CD14-positive monocyte (primary cell): ENCODE measurements at regions not wholly inside any gene's neighbourhood (a gene's known extent, or its start where the extent isn't known, plus 50 kb on each side); places are given as distances from the start of the nearest gene placed in this dataset.

Experiments used
- DNase-seq, 3 donors: peaks; one replicate each; pipeline ENCODE4 v3.0.0-alpha.2; 2011 to 2022
- H2AFZ ChIP-seq: 2 replicates; pipeline ENCODE4 v1.6.0; 2012; ENCODE audit warnings: mild to moderate bottlenecking, low read depth, low read length, inconsistent platforms; ENCODE audit not compliant: insufficient read depth, poor library complexity, severe bottlenecking
- H3K27ac ChIP-seq, 2 donors: 1 replicate in 1 of 2; 2 replicates in 1 of 2; pipeline ENCODE4 v1.5.1; 2012 to 2013; ENCODE audit warnings: low read length in 2 of 2, control low read depth in 1 of 2, inconsistent platforms in 1 of 2, low read depth in 1 of 2, mild to moderate bottlenecking in 1 of 2
- H3K27me3 ChIP-seq, 2 donors: one replicate each; pipeline versions ENCODE4 v1.6.0 to v1.6.1; 2011 to 2013; ENCODE audit warnings: low read length in 2 of 2; ENCODE audit not compliant: control insufficient read depth in 2 of 2, insufficient read depth in 2 of 2
- H3K36me3 ChIP-seq, 2 donors: replicated peaks in 1 of 2; 1 replicate in 1 of 2; 2 replicates in 1 of 2; pipeline versions ENCODE4 v1.5.1 to v1.6.1; 2012 to 2013; ENCODE audit warnings: low read length in 2 of 2, control low read depth in 1 of 2, inconsistent platforms in 1 of 2, mild to moderate bottlenecking in 1 of 2; ENCODE audit not compliant: insufficient read depth in 2 of 2, control insufficient read depth in 1 of 2
- H3K4me1 ChIP-seq, 2 donors: 1 replicate in 1 of 2; 2 replicates in 1 of 2; pipeline versions ENCODE4 v1.5.1 to v1.6.1; 2012 to 2013; ENCODE audit warnings: low read length in 2 of 2, control low read depth in 1 of 2, inconsistent platforms in 1 of 2, mild to moderate bottlenecking in 1 of 2, moderate library complexity in 1 of 2; ENCODE audit not compliant: insufficient read depth in 2 of 2, control insufficient read depth in 1 of 2
- H3K4me2 ChIP-seq: replicated peaks from 2 replicates; pipeline ENCODE3; 2012; ENCODE audit warnings: low read length, moderate library complexity, mild to moderate bottlenecking; ENCODE audit not compliant: poor library complexity, severe bottlenecking; ENCODE audit errors: extremely low read depth
- H3K4me3 ChIP-seq, 3 experiments: fragments of 200-600 bp in 1 of 3; sonication (generic) in 1 of 3; replicated peaks in 1 of 3; 1 replicate in 2 of 3; 2 replicates in 1 of 3; pipeline ENCODE4 v1.5.1; 2011 to 2013; ENCODE audit warnings: low read length in 3 of 3, mild to moderate bottlenecking in 3 of 3, control low read depth in 2 of 3, low read depth in 2 of 3, inconsistent platforms in 1 of 3, moderate library complexity in 1 of 3
- H3K79me2 ChIP-seq: 2 replicates; pipeline ENCODE4 v1.6.0; 2012; ENCODE audit warnings: mild to moderate bottlenecking, control low read depth, inconsistent platforms, low read length, moderate library complexity; ENCODE audit not compliant: insufficient read depth
- H3K9ac ChIP-seq: 2 replicates; pipeline ENCODE4 v1.6.0; 2017; ENCODE audit warnings: low read length, mild to moderate bottlenecking; ENCODE audit not compliant: insufficient read depth, poor library complexity, severe bottlenecking
- H3K9me3 ChIP-seq, 2 donors: replicated peaks in 1 of 2; 1 replicate in 1 of 2; 2 replicates in 1 of 2; pipeline versions ENCODE4 v1.5.1 to v1.6.1; 2012 to 2013; ENCODE audit warnings: low read length in 2 of 2, control low read depth in 1 of 2; ENCODE audit not compliant: control insufficient read depth in 1 of 2, insufficient read depth in 1 of 2
- H4K20me1 ChIP-seq: 2 replicates; pipeline ENCODE4 v1.6.0; 2012; ENCODE audit warnings: mild to moderate bottlenecking, low read length, control low read depth, moderate library complexity; ENCODE audit not compliant: insufficient read depth
- H3K27ac Mint-ChIP-seq, 7 donors: one replicate each; pipeline ENCODE4 v1.8.0; 2020; ENCODE audit warnings: mild to moderate bottlenecking in 7 of 7, mixed read lengths in 7 of 7, moderate library complexity in 6 of 7, inconsistent platforms in 2 of 7
- H3K27me3 Mint-ChIP-seq, 3 donors: one replicate each; pipeline ENCODE4 v1.8.0; 2021 to 2022; ENCODE audit warnings: low read depth in 3 of 3, mild to moderate bottlenecking in 3 of 3, mixed read lengths in 3 of 3, moderate library complexity in 3 of 3, inconsistent platforms in 1 of 3
- H3K36me3 Mint-ChIP-seq, 2 donors: one replicate each; pipeline ENCODE4 v1.8.0; 2020; ENCODE audit warnings: mixed read lengths in 2 of 2, inconsistent platforms in 1 of 2, mild to moderate bottlenecking in 1 of 2
- H3K4me1 Mint-ChIP-seq: one replicate; pipeline ENCODE4 v1.8.0; 2020; ENCODE audit warnings: mild to moderate bottlenecking, mixed read lengths
- H3K4me3 Mint-ChIP-seq, 2 donors: one replicate each; pipeline ENCODE4 v1.8.0; 2020; ENCODE audit warnings: mild to moderate bottlenecking in 2 of 2, mixed read lengths in 2 of 2, moderate library complexity in 1 of 2
- H3K9me3 Mint-ChIP-seq, 7 donors: one replicate each; pipeline ENCODE4 v1.8.0; 2020 to 2022; ENCODE audit warnings: mixed read lengths in 7 of 7, mild to moderate bottlenecking in 6 of 7, moderate library complexity in 6 of 7, inconsistent platforms in 2 of 7
- CTCF ChIP-seq: fragments of 200-600 bp; IDR thresholded peaks from one replicate; pipeline ENCODE4 v1.8.0; 2022; ENCODE audit warnings: antibody characterized with exemption, mild to moderate bottlenecking
- WGBS: methylation state at CpG from one replicate; pipeline ENCODE4 v1.1.5; 2013; ENCODE audit warnings: missing lambda C conversion rate; ENCODE audit not compliant: insufficient coverage; 5-methylcytosine and 5-hydroxymethylcytosine counted together
- intact Hi-C, 2 donors: fragments of 100-400 bp; cut with micrococcal nuclease; formaldehyde crosslinking; loops; one replicate each; pipeline versions ENCODE4 v1.15.0 to v1.15.1; 2023

DNA sequence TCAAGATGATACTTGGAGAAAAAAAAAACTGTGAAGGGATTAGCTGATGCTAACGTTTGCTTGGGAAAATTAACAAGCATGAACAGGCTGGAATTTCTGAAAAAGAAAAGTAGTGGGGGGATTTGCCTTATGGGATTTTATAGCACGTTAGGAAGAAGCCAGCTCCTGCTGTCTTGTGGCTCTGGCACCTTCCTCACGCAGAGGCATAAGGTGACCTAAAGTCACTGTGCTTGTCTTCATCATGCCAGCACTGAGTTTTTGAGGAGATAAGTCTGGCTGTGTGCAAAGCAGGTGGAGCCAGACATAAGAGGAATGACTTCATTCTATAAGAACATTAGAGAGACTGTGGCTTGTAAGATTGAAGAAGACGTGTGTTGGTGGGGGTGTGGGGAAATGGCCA is 94.4 kb upstream of the MAP1B start:
- Mint-ChIP-seq H3K4me3 (no peak overlapping the region), H3K36me3 (no peaks in the 10 kb centered on the region), H3K27me3 (peaks cover 0 to 7% (median 1%) of the 10 kb centered on the region in 3 donors), H3K9me3 (peaks cover 0 to 4% (median 0%) of the 10 kb centered on the region in 7 donors), H3K4me1 (no peaks in the 10 kb centered on the region), H3K27ac (no peak overlapping the region)
- no peak overlapping the region for H3K4me3 ChIP-seq
- H3K9ac ChIP-seq, result no peak overlapping the region
- H3K79me2 ChIP-seq, result no peaks in the 10 kb centered on the region
- no peak for DNase-seq
- intact Hi-C loops, result no loop called here
- no peak overlapping the region for H2AFZ ChIP-seq
- H3K4me1 ChIP-seq, result no peaks in the 10 kb centered on the region
- no peaks in the 10 kb centered on the region for H3K36me3 ChIP-seq
- WGBS, result 93% methylated on average over 3 of the region's 4 CpGs
- TF ChIP-seq CTCF, result no peak
- H3K27ac ChIP-seq, result no peak overlapping the region
- no peaks in the 10 kb centered on the region for H3K9me3 ChIP-seq
- no peaks in the 10 kb centered on the region for H3K27me3 ChIP-seq
- H4K20me1 ChIP-seq, result no peaks in the 10 kb centered on the region
- no peak overlapping the region for H3K4me2 ChIP-seq

DNA sequence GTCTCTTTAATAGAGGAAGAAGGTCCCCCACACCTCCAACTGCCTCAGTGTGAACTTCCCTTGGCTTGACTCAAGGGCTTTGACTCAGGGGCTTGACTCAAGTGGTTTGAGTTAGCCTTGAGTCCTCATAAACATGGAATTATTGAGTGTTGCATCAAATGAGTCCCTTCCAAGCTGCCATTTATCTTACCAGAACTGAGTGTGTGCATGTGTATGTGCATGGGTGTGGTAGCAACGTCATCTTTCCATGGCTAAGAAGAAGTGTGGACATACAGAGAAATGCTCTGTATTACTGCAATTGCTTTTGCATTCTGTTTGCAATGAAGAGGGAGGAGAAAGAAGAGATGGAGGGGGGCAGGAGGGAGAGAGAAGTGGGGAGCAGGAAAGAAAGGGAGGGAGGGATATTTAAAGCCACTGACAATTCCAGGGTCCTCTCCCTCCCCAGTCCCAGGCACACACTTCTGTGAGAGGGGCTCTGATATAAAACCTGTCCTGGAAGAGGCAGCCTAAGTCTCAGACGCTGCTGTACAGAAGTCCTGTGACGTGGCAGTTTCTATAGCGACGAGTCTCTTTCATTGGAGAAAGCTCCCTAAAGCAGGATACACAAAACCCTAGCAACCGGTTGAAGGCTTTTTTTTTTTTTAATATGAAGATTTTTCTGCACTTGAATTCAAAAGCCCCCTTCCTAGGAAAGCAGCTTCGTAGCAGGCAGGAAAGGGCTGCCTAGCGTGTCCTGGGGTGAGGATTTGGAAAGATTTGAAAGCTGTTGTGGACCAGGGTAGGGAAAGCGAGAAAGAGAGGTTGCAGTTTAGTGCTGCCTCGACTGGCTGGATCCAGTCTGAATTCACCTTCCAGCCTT is 93.3 kb upstream of the MAP1B start:
- Histone ChIP-seq H4K20me1 (no peaks in the 10 kb centered on the region), H3K9me3 (no peaks in the 10 kb centered on the region), H3K4me3 (no peak overlapping the region), H2AFZ (no peak overlapping the region), H3K4me2 (no peak overlapping the region), H3K27me3 (no peaks in the 10 kb centered on the region), H3K27ac (no peak overlapping the region), H3K36me3 (no peaks in the 10 kb centered on the region), H3K9ac (no peak overlapping the region), H3K79me2 (no peaks in the 10 kb centered on the region), H3K4me1 (no peaks in the 10 kb centered on the region)
- intact Hi-C loops, result no loop called here
- 93% methylated on average over 2 of the region's 10 CpGs for WGBS
- no peak for DNase-seq
- Mint-ChIP-seq H3K27me3 (peaks cover 1 to 4% (median 1%) of the 10 kb centered on the region in 3 donors), H3K4me1 (no peaks in the 10 kb centered on the region), H3K4me3 (no peak overlapping the region), H3K36me3 (no peaks in the 10 kb centered on the region), H3K27ac (no peak overlapping the region), H3K9me3 (peaks cover 0 to 4% (median 0%) of the 10 kb centered on the region in 7 donors)
- TF ChIP-seq CTCF, result no peak
